ENCODE measurements at regions not wholly inside any gene's neighbourhood (a gene's known extent, or its start where the extent isn't known, plus 50 kb on each side); places are given as distances from the start of the nearest gene placed in this dataset.

DNA sequence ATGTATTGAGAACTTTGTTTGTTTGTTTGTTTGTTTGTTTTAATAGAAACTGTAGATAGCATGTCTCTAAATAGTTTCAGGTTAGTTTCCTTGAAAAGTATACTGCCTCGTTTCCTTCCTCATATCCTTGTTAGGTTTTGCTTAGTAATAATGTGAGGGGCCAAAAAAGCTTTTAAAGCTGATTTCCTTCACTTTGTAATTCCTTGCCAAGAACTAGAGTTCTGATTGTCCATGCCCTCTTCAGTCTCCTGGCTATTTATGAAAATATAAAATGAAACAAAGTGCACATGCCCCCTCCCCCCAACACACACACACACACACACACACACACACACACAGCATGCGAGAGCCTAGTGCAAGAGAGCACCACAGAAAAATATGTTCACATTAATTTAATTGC lies 115.8 kb downstream of the FZD1 start:
- TF ChIP-seq EP300 (IDR thresholded peaks at IDR 0.05) (no peak), POLR2AphosphoS5 (IDR thresholded peaks at IDR 0.05) (no peak)
- TF ChIP-seq, protein P1, sequence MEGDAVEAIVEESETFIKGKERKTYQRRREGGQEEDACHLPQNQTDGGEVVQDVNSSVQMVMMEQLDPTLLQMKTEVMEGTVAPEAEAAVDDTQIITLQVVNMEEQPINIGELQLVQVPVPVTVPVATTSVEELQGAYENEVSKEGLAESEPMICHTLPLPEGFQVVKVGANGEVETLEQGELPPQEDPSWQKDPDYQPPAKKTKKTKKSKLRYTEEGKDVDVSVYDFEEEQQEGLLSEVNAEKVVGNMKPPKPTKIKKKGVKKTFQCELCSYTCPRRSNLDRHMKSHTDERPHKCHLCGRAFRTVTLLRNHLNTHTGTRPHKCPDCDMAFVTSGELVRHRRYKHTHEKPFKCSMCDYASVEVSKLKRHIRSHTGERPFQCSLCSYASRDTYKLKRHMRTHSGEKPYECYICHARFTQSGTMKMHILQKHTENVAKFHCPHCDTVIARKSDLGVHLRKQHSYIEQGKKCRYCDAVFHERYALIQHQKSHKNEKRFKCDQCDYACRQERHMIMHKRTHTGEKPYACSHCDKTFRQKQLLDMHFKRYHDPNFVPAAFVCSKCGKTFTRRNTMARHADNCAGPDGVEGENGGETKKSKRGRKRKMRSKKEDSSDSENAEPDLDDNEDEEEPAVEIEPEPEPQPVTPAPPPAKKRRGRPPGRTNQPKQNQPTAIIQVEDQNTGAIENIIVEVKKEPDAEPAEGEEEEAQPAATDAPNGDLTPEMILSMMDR (IDR thresholded peaks at IDR 0.05) = no peak

Measured in stomach (tissue), 4 donors.